CD14-positive monocyte (primary cell): ENCODE measurements at regions not wholly inside any gene's neighbourhood (a gene's known extent, or its start where the extent isn't known, plus 50 kb on each side); places are given as distances from the start of the nearest gene placed in this dataset.

Experiments used
- DNase-seq, 3 donors: peaks; one replicate each; pipeline ENCODE4 v3.0.0-alpha.2; 2011 to 2022
- H2AFZ ChIP-seq: 2 replicates; pipeline ENCODE4 v1.6.0; 2012; ENCODE audit warnings: mild to moderate bottlenecking, low read depth, low read length, inconsistent platforms; ENCODE audit not compliant: insufficient read depth, poor library complexity, severe bottlenecking
- H3K27ac ChIP-seq, 2 donors: 1 replicate in 1 of 2; 2 replicates in 1 of 2; pipeline ENCODE4 v1.5.1; 2012 to 2013; ENCODE audit warnings: low read length in 2 of 2, control low read depth in 1 of 2, inconsistent platforms in 1 of 2, low read depth in 1 of 2, mild to moderate bottlenecking in 1 of 2
- H3K27me3 ChIP-seq, 2 donors: one replicate each; pipeline versions ENCODE4 v1.6.0 to v1.6.1; 2011 to 2013; ENCODE audit warnings: low read length in 2 of 2; ENCODE audit not compliant: control insufficient read depth in 2 of 2, insufficient read depth in 2 of 2
- H3K36me3 ChIP-seq, 2 donors: replicated peaks in 1 of 2; 1 replicate in 1 of 2; 2 replicates in 1 of 2; pipeline versions ENCODE4 v1.5.1 to v1.6.1; 2012 to 2013; ENCODE audit warnings: low read length in 2 of 2, control low read depth in 1 of 2, inconsistent platforms in 1 of 2, mild to moderate bottlenecking in 1 of 2; ENCODE audit not compliant: insufficient read depth in 2 of 2, control insufficient read depth in 1 of 2
- H3K4me1 ChIP-seq, 2 donors: 1 replicate in 1 of 2; 2 replicates in 1 of 2; pipeline versions ENCODE4 v1.5.1 to v1.6.1; 2012 to 2013; ENCODE audit warnings: low read length in 2 of 2, control low read depth in 1 of 2, inconsistent platforms in 1 of 2, mild to moderate bottlenecking in 1 of 2, moderate library complexity in 1 of 2; ENCODE audit not compliant: insufficient read depth in 2 of 2, control insufficient read depth in 1 of 2
- H3K4me2 ChIP-seq: replicated peaks from 2 replicates; pipeline ENCODE3; 2012; ENCODE audit warnings: low read length, moderate library complexity, mild to moderate bottlenecking; ENCODE audit not compliant: poor library complexity, severe bottlenecking; ENCODE audit errors: extremely low read depth
- H3K4me3 ChIP-seq, 3 experiments: fragments of 200-600 bp in 1 of 3; sonication (generic) in 1 of 3; replicated peaks in 1 of 3; 1 replicate in 2 of 3; 2 replicates in 1 of 3; pipeline ENCODE4 v1.5.1; 2011 to 2013; ENCODE audit warnings: low read length in 3 of 3, mild to moderate bottlenecking in 3 of 3, control low read depth in 2 of 3, low read depth in 2 of 3, inconsistent platforms in 1 of 3, moderate library complexity in 1 of 3
- H3K79me2 ChIP-seq: 2 replicates; pipeline ENCODE4 v1.6.0; 2012; ENCODE audit warnings: mild to moderate bottlenecking, control low read depth, inconsistent platforms, low read length, moderate library complexity; ENCODE audit not compliant: insufficient read depth
- H3K9ac ChIP-seq: 2 replicates; pipeline ENCODE4 v1.6.0; 2017; ENCODE audit warnings: low read length, mild to moderate bottlenecking; ENCODE audit not compliant: insufficient read depth, poor library complexity, severe bottlenecking
- H3K9me3 ChIP-seq, 2 donors: replicated peaks in 1 of 2; 1 replicate in 1 of 2; 2 replicates in 1 of 2; pipeline versions ENCODE4 v1.5.1 to v1.6.1; 2012 to 2013; ENCODE audit warnings: low read length in 2 of 2, control low read depth in 1 of 2; ENCODE audit not compliant: control insufficient read depth in 1 of 2, insufficient read depth in 1 of 2
- H4K20me1 ChIP-seq: 2 replicates; pipeline ENCODE4 v1.6.0; 2012; ENCODE audit warnings: mild to moderate bottlenecking, low read length, control low read depth, moderate library complexity; ENCODE audit not compliant: insufficient read depth
- H3K27ac Mint-ChIP-seq, 7 donors: one replicate each; pipeline ENCODE4 v1.8.0; 2020; ENCODE audit warnings: mild to moderate bottlenecking in 7 of 7, mixed read lengths in 7 of 7, moderate library complexity in 6 of 7, inconsistent platforms in 2 of 7
- H3K27me3 Mint-ChIP-seq, 3 donors: one replicate each; pipeline ENCODE4 v1.8.0; 2021 to 2022; ENCODE audit warnings: low read depth in 3 of 3, mild to moderate bottlenecking in 3 of 3, mixed read lengths in 3 of 3, moderate library complexity in 3 of 3, inconsistent platforms in 1 of 3
- H3K36me3 Mint-ChIP-seq, 2 donors: one replicate each; pipeline ENCODE4 v1.8.0; 2020; ENCODE audit warnings: mixed read lengths in 2 of 2, inconsistent platforms in 1 of 2, mild to moderate bottlenecking in 1 of 2
- H3K4me1 Mint-ChIP-seq: one replicate; pipeline ENCODE4 v1.8.0; 2020; ENCODE audit warnings: mild to moderate bottlenecking, mixed read lengths
- H3K4me3 Mint-ChIP-seq, 2 donors: one replicate each; pipeline ENCODE4 v1.8.0; 2020; ENCODE audit warnings: mild to moderate bottlenecking in 2 of 2, mixed read lengths in 2 of 2, moderate library complexity in 1 of 2
- H3K9me3 Mint-ChIP-seq, 7 donors: one replicate each; pipeline ENCODE4 v1.8.0; 2020 to 2022; ENCODE audit warnings: mixed read lengths in 7 of 7, mild to moderate bottlenecking in 6 of 7, moderate library complexity in 6 of 7, inconsistent platforms in 2 of 7
- WGBS: methylation state at CpG from one replicate; pipeline ENCODE4 v1.1.5; 2013; ENCODE audit warnings: missing lambda C conversion rate; ENCODE audit not compliant: insufficient coverage; 5-methylcytosine and 5-hydroxymethylcytosine counted together
- intact Hi-C, 2 donors: fragments of 100-400 bp; cut with micrococcal nuclease; formaldehyde crosslinking; loops; one replicate each; pipeline versions ENCODE4 v1.15.0 to v1.15.1; 2023
- TF ChIP-seq, protein P1 (sequence below): fragments of 200-600 bp; IDR thresholded peaks from one replicate; pipeline ENCODE4 v1.8.0; 2022; ENCODE audit warnings: antibody characterized with exemption, mild to moderate bottlenecking

DNA sequence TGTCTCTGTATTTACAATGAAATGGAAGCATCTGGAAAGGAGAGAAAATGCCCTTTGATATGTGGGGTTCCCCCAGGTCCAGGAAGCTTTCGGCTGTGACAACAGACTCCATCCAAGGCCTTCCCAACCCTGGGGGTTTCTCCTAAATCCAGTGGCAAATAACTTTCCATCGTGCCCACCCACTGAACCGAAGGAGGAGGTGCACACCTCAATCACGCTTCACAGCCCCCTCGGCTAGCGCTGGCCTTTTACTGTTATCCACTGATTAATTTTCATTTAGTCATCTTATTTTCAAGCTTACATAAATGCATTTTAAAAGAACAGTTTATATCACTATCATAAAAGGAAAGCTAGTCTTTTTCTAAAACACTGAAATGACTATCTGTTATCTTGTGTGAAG lies 286.8 kb upstream of the ZMIZ1 start:
- Histone ChIP-seq H3K4me2 (no peak overlapping the region), H4K20me1 (no peaks in the 10 kb centered on the region), H3K27me3 (peaks cover 0 to 4% of the 10 kb centered on the region in 2 donors), H3K36me3 (no peaks in the 10 kb centered on the region), H3K79me2 (no peaks in the 10 kb centered on the region), H3K4me3 (no peak overlapping the region), H3K4me1 (no peaks in the 10 kb centered on the region), H2AFZ (no peak overlapping the region), H3K9ac (no peak overlapping the region), H3K27ac (no peak overlapping the region), H3K9me3 (no peaks in the 10 kb centered on the region)
- H3K4me1 Mint-ChIP-seq, result no peaks in the 10 kb centered on the region
- H3K36me3 Mint-ChIP-seq, result no peaks in the 10 kb centered on the region
- intact Hi-C loops, result loop anchor here in 1 of 2 donors (10.0 kb wide), 1 partner anchor 127 kb away; no protein-coding TSS in a partner anchor
- WGBS, result 100% methylated on average over 5 of the region's 6 CpGs
- H3K27me3 Mint-ChIP-seq, result peaks cover 4 to 17% (median 6%) of the 10 kb centered on the region in 3 donors
- H3K9me3 Mint-ChIP-seq, result peaks cover 0 to 10% (median 3%) of the 10 kb centered on the region in 7 donors
- TF ChIP-seq, protein P1, sequence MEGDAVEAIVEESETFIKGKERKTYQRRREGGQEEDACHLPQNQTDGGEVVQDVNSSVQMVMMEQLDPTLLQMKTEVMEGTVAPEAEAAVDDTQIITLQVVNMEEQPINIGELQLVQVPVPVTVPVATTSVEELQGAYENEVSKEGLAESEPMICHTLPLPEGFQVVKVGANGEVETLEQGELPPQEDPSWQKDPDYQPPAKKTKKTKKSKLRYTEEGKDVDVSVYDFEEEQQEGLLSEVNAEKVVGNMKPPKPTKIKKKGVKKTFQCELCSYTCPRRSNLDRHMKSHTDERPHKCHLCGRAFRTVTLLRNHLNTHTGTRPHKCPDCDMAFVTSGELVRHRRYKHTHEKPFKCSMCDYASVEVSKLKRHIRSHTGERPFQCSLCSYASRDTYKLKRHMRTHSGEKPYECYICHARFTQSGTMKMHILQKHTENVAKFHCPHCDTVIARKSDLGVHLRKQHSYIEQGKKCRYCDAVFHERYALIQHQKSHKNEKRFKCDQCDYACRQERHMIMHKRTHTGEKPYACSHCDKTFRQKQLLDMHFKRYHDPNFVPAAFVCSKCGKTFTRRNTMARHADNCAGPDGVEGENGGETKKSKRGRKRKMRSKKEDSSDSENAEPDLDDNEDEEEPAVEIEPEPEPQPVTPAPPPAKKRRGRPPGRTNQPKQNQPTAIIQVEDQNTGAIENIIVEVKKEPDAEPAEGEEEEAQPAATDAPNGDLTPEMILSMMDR, result no peak
- no peak for DNase-seq
- H3K27ac Mint-ChIP-seq, result no peak overlapping the region
- H3K4me3 Mint-ChIP-seq, result no peak overlapping the region

DNA sequence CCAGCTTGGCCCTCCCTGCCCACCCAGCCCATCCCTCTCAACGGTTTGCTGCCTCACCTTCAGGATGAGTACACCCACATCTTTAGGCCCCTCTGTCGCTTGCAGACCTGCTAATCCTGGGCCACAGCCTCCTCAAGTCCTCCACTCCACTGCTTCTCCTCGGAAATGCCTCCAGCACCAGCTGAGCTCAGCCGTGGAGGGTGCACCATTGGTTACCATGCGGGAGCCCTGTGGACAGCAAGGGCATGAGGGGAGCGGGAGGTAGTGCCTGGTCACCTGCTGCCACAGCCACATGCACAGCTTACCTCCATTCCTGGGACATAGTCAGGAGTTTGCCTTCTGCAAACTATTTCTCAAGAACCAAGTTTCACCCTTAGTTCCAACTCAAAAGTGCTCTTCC lies 286.3 kb upstream of the ZMIZ1 start:
- H3K36me3 ChIP-seq, result no peaks in the 10 kb centered on the region
- peaks cover 0 to 4% of the 10 kb centered on the region in 2 donors for H3K27me3 ChIP-seq
- Mint-ChIP-seq H3K36me3 (no peaks in the 10 kb centered on the region), H3K27me3 (peaks cover 6 to 17% (median 6%) of the 10 kb centered on the region in 3 donors), H3K4me3 (no peak overlapping the region), H3K27ac (peak overlapping the region in 1 of 7 donors; percentile 5), H3K4me1 (no peaks in the 10 kb centered on the region), H3K9me3 (peaks cover 0 to 10% (median 3%) of the 10 kb centered on the region in 7 donors)
- H3K27ac ChIP-seq, result no peak overlapping the region
- WGBS, result 85% methylated on average over 4 of the region's 6 CpGs
- no peak for DNase-seq
- no peaks in the 10 kb centered on the region for H4K20me1 ChIP-seq
- intact Hi-C loops, result loop anchor here in 1 of 2 donors (10.0 kb wide), 1 partner anchor 128 kb away; no protein-coding TSS in a partner anchor
- H3K4me1 ChIP-seq, result no peaks in the 10 kb centered on the region
- no peak overlapping the region for H3K4me3 ChIP-seq
- no peak overlapping the region for H3K4me2 ChIP-seq
- H2AFZ ChIP-seq, result no peak overlapping the region
- TF ChIP-seq, protein P1, result no peak
- H3K9me3 ChIP-seq, result no peaks in the 10 kb centered on the region
- H3K79me2 ChIP-seq, result no peaks in the 10 kb centered on the region
- H3K9ac ChIP-seq, result no peak overlapping the region
